RCC 7860 (cell line): ENCODE measurements at regions not wholly inside any gene's neighbourhood (a gene's known extent, or its start where the extent isn't known, plus 50 kb on each side); places are given as distances from the start of the nearest gene placed in this dataset.

Experiments
- DNase-seq: peaks from one replicate; pipeline ENCODE4 v3.0.0-alpha.2; 2015; ENCODE audit warnings: low spot score
- FAIRE-seq: peaks from 2 replicates; lab custom pipeline; 2012; peaks lifted over from hg19 to GRCh38; lab: Jason Lieb, UNC

- FAIRE-seq (no peak), DNase-seq (no peak)
Measured at GRCh38 chr4:4641661-4642495, 100.0 kb upstream of the STX18 start.

- DNase-seq (no peak), FAIRE-seq (no peak)
Measured at GRCh38 chr4:4641254-4641653, 99.4 kb upstream of the STX18 start.

GRCh38 chr4:4640692-4641091 lies 98.8 kb upstream of the STX18 start:
- DNase-seq: peak; percentile 30

GRCh38 chr4:4639370-4639769 lies 97.5 kb upstream of the STX18 start:
- FAIRE-seq: no peak
- no peak for DNase-seq

More at GRCh38 chr4:4640692-4641091, 98.8 kb upstream of the STX18 start:
- no peak for FAIRE-seq

- DNase-seq: peak; percentile 63
- peak; percentile 77 for FAIRE-seq
Measured at GRCh38 chr4:4637710-4638109, 95.9 kb upstream of the STX18 start.

GRCh38 chr4:4633431-4633830 lies 91.6 kb upstream of the STX18 start:
- FAIRE-seq: no peak
- DNase-seq: no peak

GRCh38 chr4:4631150-4631549 lies 89.3 kb upstream of the STX18 start:
- DNase-seq: no peak
- FAIRE-seq: no peak

- DNase-seq (no peak), FAIRE-seq (no peak)
Measured at GRCh38 chr4:4627906-4628305, 86.1 kb upstream of the STX18 start.

- no peak for DNase-seq
Measured at GRCh38 chr4:4627111-4627510, 85.3 kb upstream of the STX18 start.

GRCh38 chr4:4625488-4625887 lies 83.6 kb upstream of the STX18 start:
- no peak for FAIRE-seq
- DNase-seq: no peak

More at GRCh38 chr4:4627111-4627510, 85.3 kb upstream of the STX18 start:
- FAIRE-seq: no peak

- FAIRE-seq (no peak), DNase-seq (no peak)
Measured at GRCh38 chr4:4624276-4624897, 82.5 kb upstream of the STX18 start.

- DNase-seq (no peak), FAIRE-seq (no peak)
Measured at GRCh38 chr4:4619821-4620220, 78.0 kb upstream of the STX18 start.

- FAIRE-seq: no peak
- DNase-seq: no peak
Measured at GRCh38 chr4:4618847-4619246, 77.0 kb upstream of the STX18 start.

GRCh38 chr4:4614925-4615678 lies 73.3 kb upstream of the STX18 start:
- DNase-seq: no peak
- no peak for FAIRE-seq

GRCh38 chr4:4613641-4614286 lies 71.9 kb upstream of the STX18 start:
- DNase-seq: no peak
- no peak for FAIRE-seq

GRCh38 chr4:4613126-4613465 lies 71.2 kb upstream of the STX18 start:
- FAIRE-seq (no peak), DNase-seq (no peak)

GRCh38 chr4:4610672-4611071 lies 68.8 kb upstream of the STX18 start:
- DNase-seq (no peak), FAIRE-seq (no peak)

- no peak for DNase-seq
- no peak for FAIRE-seq
Measured at GRCh38 chr4:4609622-4610334, 67.9 kb upstream of the STX18 start.

GRCh38 chr4:4608214-4608537 lies 66.3 kb upstream of the STX18 start:
- FAIRE-seq: no peak
- no peak for DNase-seq

GRCh38 chr4:4607336-4608213 lies 65.7 kb upstream of the STX18 start:
- no peak for FAIRE-seq

More at GRCh38 chr4:4607336-4608213, 65.7 kb upstream of the STX18 start:
- DNase-seq: no peak
